GM12872 (cell line): ENCODE measurements at regions not wholly inside any gene's neighbourhood (a gene's known extent, or its start where the extent isn't known, plus 50 kb on each side); places are given as distances from the start of the nearest gene placed in this dataset.

Source experiments
- TF ChIP-seq, protein P1 (sequence below): IDR thresholded peaks from 3 replicates; pipeline ENCODE4 v1.5.1; 2011; ENCODE audit warnings: low read depth, mild to moderate bottlenecking, low read length, moderate library complexity; ENCODE audit not compliant: insufficient read depth

DNA sequence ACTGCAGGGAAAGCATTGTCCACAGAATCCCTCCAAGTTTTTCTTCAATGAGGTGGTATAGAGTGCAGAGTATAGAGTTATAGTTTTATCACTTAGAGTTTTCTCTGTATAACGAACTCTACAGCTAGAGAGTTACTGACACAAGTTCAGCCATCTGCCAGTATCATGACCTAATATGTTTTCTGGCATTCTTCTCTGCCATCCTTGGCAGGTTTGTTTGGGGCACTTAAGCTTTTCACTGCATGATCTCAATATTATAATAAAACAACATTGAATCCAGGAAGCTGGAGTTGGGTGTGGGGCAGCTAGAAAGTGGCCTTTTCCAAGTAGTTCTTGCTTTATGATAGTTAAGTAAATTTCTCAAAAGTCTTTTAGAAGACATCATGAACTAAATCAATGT lies 743.5 kb upstream of the ARPP21 start:
- TF ChIP-seq, protein P1, sequence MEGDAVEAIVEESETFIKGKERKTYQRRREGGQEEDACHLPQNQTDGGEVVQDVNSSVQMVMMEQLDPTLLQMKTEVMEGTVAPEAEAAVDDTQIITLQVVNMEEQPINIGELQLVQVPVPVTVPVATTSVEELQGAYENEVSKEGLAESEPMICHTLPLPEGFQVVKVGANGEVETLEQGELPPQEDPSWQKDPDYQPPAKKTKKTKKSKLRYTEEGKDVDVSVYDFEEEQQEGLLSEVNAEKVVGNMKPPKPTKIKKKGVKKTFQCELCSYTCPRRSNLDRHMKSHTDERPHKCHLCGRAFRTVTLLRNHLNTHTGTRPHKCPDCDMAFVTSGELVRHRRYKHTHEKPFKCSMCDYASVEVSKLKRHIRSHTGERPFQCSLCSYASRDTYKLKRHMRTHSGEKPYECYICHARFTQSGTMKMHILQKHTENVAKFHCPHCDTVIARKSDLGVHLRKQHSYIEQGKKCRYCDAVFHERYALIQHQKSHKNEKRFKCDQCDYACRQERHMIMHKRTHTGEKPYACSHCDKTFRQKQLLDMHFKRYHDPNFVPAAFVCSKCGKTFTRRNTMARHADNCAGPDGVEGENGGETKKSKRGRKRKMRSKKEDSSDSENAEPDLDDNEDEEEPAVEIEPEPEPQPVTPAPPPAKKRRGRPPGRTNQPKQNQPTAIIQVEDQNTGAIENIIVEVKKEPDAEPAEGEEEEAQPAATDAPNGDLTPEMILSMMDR: no peak

DNA sequence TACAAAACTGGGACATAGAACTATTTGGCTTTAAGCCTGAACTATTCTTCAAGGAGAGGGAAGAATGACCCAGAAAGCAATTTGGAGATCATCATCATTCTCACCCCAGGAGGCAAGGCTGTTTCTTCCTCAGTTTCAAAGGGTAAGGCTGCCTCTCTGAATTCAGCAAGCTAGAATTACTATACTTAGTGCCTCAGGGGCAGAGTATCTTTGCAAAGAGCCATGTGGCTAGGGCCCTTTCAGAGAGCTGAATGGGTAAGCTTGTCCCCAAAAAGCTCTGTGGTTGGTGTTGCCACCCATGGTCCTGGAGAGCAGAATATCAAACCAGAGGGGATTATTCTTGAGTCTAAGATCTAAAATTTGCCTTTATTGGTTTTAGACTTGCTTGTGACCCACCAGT lies 720.3 kb upstream of the ARPP21 start:
- TF ChIP-seq, protein P1: no peak

DNA sequence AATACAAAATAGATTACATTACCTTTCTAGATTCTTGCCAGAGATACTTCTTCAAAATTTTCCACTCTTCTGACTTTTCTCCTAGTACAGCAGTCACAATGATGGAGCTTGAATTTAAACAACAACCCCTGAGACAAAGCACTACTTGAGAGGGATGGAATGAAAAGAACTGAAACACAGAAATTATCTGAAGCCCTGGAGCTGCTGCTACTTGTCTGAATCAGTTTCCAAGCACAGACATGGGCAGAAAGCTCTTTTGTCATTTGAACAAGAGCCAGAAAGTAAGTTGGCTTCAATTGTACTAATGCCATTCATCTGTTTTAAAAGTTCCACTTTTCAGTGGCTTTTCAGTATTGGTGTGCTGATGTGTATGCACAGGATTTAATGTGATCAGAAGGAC lies 718.5 kb upstream of the ARPP21 start:
- TF ChIP-seq, protein P1: no peak

- TF ChIP-seq, protein P1: no peak
These were observed 714.4 kb upstream of the ARPP21 start for GRCh38 chr3:34924961-34925360.

GRCh38 chr3:34925851-34926250 lies 713.5 kb upstream of the ARPP21 start:
- TF ChIP-seq, protein P1: no peak

DNA sequence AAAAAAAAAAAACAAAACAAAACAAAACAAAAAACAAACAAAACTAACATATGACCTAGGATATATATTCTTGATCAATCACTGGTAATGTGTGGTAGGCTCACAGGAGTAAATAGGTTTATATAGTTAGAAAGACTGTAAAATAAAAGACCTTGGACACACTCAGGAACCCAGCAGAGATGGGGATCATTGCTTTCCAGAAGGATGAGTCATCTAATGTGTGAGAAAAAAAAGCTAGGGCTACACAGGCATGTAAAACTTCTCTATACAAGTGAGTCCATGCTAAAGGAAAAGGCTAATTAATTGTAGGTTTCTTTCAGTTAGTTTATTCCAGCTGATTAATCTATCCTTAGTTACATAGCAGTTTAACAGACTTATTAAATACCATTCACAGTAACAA lies 710.3 kb upstream of the ARPP21 start:
- TF ChIP-seq, protein P1: no peak

GRCh38 chr3:34934660-34935059 lies 704.7 kb upstream of the ARPP21 start:
- TF ChIP-seq, protein P1: no peak

DNA sequence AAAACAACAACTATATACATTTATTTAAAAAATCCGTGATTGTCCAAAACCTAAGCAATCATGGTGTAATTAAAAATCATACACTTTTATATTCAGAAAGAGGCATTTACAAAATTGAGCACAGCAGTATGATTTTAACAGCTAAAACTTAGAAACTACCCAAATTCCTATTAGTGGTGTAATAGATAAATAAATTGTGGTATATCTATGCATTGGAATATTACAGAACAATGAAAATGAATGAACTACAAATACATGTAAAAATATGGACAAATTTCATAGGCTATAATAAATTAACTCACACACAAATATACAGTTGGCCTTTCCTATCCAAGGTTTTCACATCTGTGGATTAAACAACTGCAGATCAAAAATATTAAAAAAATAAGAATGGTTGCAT lies 700.5 kb upstream of the ARPP21 start:
- TF ChIP-seq, protein P1: no peak
